Gastroesophageal sphincter (tissue), 4 donors: ENCODE measurements at regions not wholly inside any gene's neighbourhood (a gene's known extent, or its start where the extent isn't known, plus 50 kb on each side); places are given as distances from the start of the nearest gene placed in this dataset.

Experiments
- ATAC-seq: fragments of 150-250 bp; one replicate; pipeline ENCODE4 v1.9.1; 2016; ENCODE audit warnings: mild to moderate bottlenecking, moderate library complexity
- H3K27ac ChIP-seq, 4 donors: fragments of 200-600 bp; sonication (generic) in 3 of 4; 1 replicate in 3 of 4; 2 replicates in 1 of 4; pipeline ENCODE4 v1.5.1; 2016 to 2019
- H3K27me3 ChIP-seq: fragments of 200-600 bp; sonication (generic); one replicate; pipeline ENCODE4 v1.5.1; 2019
- H3K36me3 ChIP-seq, 2 donors: fragments of 200-600 bp; sonication (generic); one replicate each; pipeline ENCODE4 v1.5.1; 2019; ENCODE audit warnings: control low read depth in 1 of 2
- H3K4me1 ChIP-seq, 3 donors: fragments of 200-600 bp; sonication (generic); 1 replicate in 2 of 3; 2 replicates in 1 of 3; pipeline ENCODE4 v1.5.1; 2016 to 2019; ENCODE audit warnings: control low read depth in 2 of 3
- H3K4me3 ChIP-seq, 2 donors: fragments of 200-600 bp; sonication (generic); one replicate each; pipeline ENCODE4 v1.5.1; 2019; ENCODE audit warnings: mild to moderate bottlenecking in 1 of 2, moderate library complexity in 1 of 2
- H3K9me3 ChIP-seq, 3 donors: fragments of 200-600 bp; sonication (generic); one replicate each; pipeline ENCODE4 v1.5.1; 2017 to 2019; ENCODE audit warnings: control low read depth in 2 of 3
- EP300 ChIP-seq: sonication (generic); formaldehyde crosslinking; IDR thresholded peaks from one replicate; pipeline ENCODE4 v1.6.1; 2017; ENCODE audit warnings: antibody characterized with exemption, mild to moderate bottlenecking
- POLR2A ChIP-seq, 2 donors: fragments of 450-650 bp; IDR thresholded peaks; one replicate each; pipeline ENCODE4 v1.6.1; 2017; ENCODE audit warnings: antibody characterized with exemption in 2 of 2, mild to moderate bottlenecking in 2 of 2, moderate library complexity in 1 of 2
- POLR2AphosphoS5 ChIP-seq: sonication (generic); formaldehyde crosslinking; IDR thresholded peaks from one replicate; pipeline ENCODE4 v1.6.1; 2017; ENCODE audit warnings: antibody characterized with exemption
- WGBS, 2 donors: methylation state at CpG; one replicate each; pipeline ENCODE4 v1.1.5; 2018; ENCODE audit warnings: low coverage in 1 of 2; 5-methylcytosine and 5-hydroxymethylcytosine counted together
- TF ChIP-seq, protein P1 (sequence below), 4 experiments: fragments of 200-600 bp in 2 of 4; fragments of 450-650 bp in 2 of 4; sonication (generic) in 1 of 4; IDR thresholded peaks; one replicate each; pipeline ENCODE4 v1.5.1; 2017 to 2019; ENCODE audit warnings: antibody characterized with exemption in 4 of 4, mild to moderate bottlenecking in 2 of 4, moderate library complexity in 2 of 4

GRCh38 chr10:78868456-78868855 is 200.3 kb upstream of the ZMIZ1 start:
- ATAC-seq = no peak
- Histone ChIP-seq H3K27ac (no peak overlapping the region), H3K27me3 (no peaks in the 10 kb centered on the region), H3K4me3 (no peak overlapping the region), H3K4me1 (peaks cover 0 to 19% (median 7%) of the 10 kb centered on the region in 3 donors), H3K9me3 (no peaks in the 10 kb centered on the region), H3K36me3 (no peaks in the 10 kb centered on the region)
- no peak for TF ChIP-seq EP300
- TF ChIP-seq POLR2AphosphoS5 = no peak
- TF ChIP-seq, protein P1, sequence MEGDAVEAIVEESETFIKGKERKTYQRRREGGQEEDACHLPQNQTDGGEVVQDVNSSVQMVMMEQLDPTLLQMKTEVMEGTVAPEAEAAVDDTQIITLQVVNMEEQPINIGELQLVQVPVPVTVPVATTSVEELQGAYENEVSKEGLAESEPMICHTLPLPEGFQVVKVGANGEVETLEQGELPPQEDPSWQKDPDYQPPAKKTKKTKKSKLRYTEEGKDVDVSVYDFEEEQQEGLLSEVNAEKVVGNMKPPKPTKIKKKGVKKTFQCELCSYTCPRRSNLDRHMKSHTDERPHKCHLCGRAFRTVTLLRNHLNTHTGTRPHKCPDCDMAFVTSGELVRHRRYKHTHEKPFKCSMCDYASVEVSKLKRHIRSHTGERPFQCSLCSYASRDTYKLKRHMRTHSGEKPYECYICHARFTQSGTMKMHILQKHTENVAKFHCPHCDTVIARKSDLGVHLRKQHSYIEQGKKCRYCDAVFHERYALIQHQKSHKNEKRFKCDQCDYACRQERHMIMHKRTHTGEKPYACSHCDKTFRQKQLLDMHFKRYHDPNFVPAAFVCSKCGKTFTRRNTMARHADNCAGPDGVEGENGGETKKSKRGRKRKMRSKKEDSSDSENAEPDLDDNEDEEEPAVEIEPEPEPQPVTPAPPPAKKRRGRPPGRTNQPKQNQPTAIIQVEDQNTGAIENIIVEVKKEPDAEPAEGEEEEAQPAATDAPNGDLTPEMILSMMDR (IDR thresholded peaks at IDR 0.05) = no peak
- TF ChIP-seq POLR2A (IDR thresholded peaks at IDR 0.05) = no peak
- 86 to 89% methylated on average over 2 to 5 of the region's 5 CpGs for WGBS, 2 donors

DNA sequence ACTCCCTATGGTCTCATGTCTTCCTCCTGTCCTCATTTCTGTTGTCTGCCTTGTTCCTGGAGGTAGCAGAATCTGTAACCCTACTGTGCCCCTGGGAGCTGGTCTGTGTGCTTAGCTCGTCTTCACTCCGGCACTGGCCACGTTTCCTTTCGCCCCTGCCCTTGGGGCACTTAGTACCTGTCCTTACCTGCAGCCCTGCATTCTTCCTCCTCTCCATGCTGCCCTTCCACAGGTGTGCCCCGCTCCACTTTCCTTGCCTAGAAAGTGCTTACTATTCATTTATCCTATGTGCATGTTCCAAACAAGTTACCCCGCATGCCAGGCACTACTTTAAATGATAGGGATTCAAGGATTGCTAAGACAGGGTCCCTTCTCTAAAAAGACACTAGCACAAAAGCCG is 199.9 kb upstream of the ZMIZ1 start:
- no peaks in the 10 kb centered on the region for H3K9me3 ChIP-seq
- peaks cover 0 to 19% (median 7%) of the 10 kb centered on the region in 3 donors for H3K4me1 ChIP-seq
- no peak for ATAC-seq
- no peak for TF ChIP-seq POLR2AphosphoS5
- TF ChIP-seq POLR2A (IDR thresholded peaks at IDR 0.05) = no peak
- TF ChIP-seq, protein P1 (IDR thresholded peaks at IDR 0.05) = no peak
- no peak for TF ChIP-seq EP300
- H3K36me3 ChIP-seq = no peaks in the 10 kb centered on the region
- no peak overlapping the region for H3K27ac ChIP-seq
- H3K4me3 ChIP-seq = no peak overlapping the region
- WGBS, 2 donors = 94 to 100% methylated on average over 2 to 4 of the region's 7 CpGs
- no peaks in the 10 kb centered on the region for H3K27me3 ChIP-seq

DNA sequence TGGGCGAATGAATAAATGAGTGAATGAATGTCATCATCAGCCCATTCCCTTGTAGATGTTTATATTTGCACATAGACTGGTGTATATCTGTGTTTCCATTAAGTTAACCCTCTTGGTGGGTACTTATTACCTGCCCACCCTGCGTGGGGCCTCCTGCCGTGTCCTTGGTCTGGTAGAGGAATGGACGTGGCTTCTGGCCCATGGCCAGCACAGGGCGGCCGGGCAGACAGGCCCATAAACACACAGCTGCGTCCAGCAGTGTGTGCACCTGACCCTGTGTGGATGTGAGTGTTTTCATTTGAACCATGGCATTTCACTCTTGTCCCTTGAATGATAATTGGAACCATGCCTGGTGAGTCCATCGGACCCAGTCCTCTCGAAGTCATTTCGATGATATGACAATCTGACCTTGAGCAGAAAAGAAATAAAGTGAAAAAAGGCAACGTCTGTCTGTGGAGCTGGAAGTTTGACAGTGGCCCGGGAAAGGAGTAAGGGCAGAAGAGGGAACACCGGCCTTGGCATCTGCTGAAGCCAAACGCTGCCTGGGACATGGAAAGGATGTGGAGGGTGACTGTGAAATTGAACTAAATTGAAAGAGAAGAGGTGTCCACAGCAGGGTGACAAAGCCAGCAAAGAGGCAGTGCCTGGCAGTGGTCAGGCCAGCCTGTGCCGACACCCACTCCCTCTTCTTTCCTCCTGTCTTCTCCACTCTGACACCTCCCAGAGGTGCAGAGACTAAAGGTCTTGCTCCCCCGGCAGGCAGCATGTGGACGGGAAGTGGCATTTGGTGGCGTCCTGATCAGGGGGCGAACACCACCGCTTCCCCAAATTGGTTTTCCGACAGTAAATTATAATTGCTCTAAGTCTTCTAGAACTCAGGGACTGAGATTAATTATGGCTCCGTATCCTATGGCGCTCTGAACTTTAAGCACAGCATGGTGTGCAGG is 199.0 kb upstream of the ZMIZ1 start:
- Histone ChIP-seq H3K4me1 (peaks cover 0 to 19% (median 7%) of the 10 kb centered on the region in 3 donors), H3K27ac (no peak overlapping the region), H3K27me3 (no peaks in the 10 kb centered on the region), H3K36me3 (no peaks in the 10 kb centered on the region), H3K4me3 (no peak overlapping the region), H3K9me3 (no peaks in the 10 kb centered on the region)
- TF ChIP-seq POLR2AphosphoS5 (no peak), POLR2A (IDR thresholded peaks at IDR 0.05) (no peak), EP300 (no peak)
- TF ChIP-seq, protein P1 (IDR thresholded peaks at IDR 0.05) = no peak
- ATAC-seq = no peak
- WGBS, 2 donors = 82 to 87% methylated on average over 16 to 22 of the region's 23 CpGs

DNA sequence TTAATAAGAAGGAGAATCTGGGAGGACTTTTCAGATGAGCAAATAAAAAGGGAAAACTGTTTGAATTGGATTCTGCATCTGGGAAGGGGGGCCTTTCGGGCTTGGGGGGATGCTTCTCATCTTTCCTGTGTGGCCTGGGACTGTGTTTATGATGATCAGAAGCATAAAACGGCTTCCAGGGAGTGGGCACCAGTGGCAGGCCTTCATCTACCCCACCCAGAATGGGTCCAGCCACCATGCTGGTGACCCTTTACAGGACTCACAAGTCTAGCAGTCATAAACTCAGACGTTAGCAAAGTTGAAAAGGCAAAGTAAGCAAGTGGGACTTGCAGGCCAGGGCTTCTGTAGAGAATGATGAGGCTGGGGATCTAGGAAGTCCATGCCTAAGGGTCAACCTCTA is 198.3 kb upstream of the ZMIZ1 start:
- ATAC-seq = no peak
- whole genome bisulfite sequencing, 2 donors = 95% methylated on average over 3 of the region's 3 CpGs; no CpG with 5 or more reads in 1 of the 2 donors
- no peaks in the 10 kb centered on the region for H3K36me3 ChIP-seq
- no peaks in the 10 kb centered on the region for H3K9me3 ChIP-seq
- no peak overlapping the region for H3K4me3 ChIP-seq
- peaks cover 0 to 13% (median 4%) of the 10 kb centered on the region in 3 donors for H3K4me1 ChIP-seq
- no peaks in the 10 kb centered on the region for H3K27me3 ChIP-seq
- H3K27ac ChIP-seq = no peak overlapping the region
- TF ChIP-seq POLR2A (IDR thresholded peaks at IDR 0.05) (no peak), POLR2AphosphoS5 (no peak), EP300 (no peak)
- TF ChIP-seq, protein P1 (IDR thresholded peaks at IDR 0.05) = no peak

GRCh38 chr10:78871796-78872195 is 197.0 kb upstream of the ZMIZ1 start:
- no peaks in the 10 kb centered on the region for H3K9me3 ChIP-seq
- WGBS, 2 donors = 100% methylated on average over 1 to 3 of the region's 3 CpGs
- peaks cover 0 to 5% (median 0%) of the 10 kb centered on the region in 3 donors for H3K4me1 ChIP-seq
- no peak overlapping the region for H3K4me3 ChIP-seq
- no peaks in the 10 kb centered on the region for H3K36me3 ChIP-seq
- no peak for TF ChIP-seq POLR2A (IDR thresholded peaks at IDR 0.05)
- TF ChIP-seq, protein P1 (IDR thresholded peaks at IDR 0.05) = no peak
- no peak for TF ChIP-seq EP300
- TF ChIP-seq POLR2AphosphoS5 = no peak
- ATAC-seq = no peak
- no peak overlapping the region for H3K27ac ChIP-seq
- no peaks in the 10 kb centered on the region for H3K27me3 ChIP-seq
